ENCODE measurements at regions not wholly inside any gene's neighbourhood (a gene's known extent, or its start where the extent isn't known, plus 50 kb on each side); places are given as distances from the start of the nearest gene placed in this dataset.

- TF ChIP-seq CTCF (IDR thresholded peaks at IDR 0.05) (no peak), POLR2A (IDR thresholded peaks at IDR 0.05) (no peak)
Observed at GRCh38 chr7:49376817-49377375, 396.5 kb upstream of the VWC2 start.
